HL-60 (cell line): ENCODE measurements at regions not wholly inside any gene's neighbourhood (a gene's known extent, or its start where the extent isn't known, plus 50 kb on each side); places are given as distances from the start of the nearest gene placed in this dataset.

Experiments
- DNase-seq, 2 experiments: peaks; one replicate each; pipeline ENCODE4 v3.0.0-alpha.2; 2010 to 2020; ENCODE audit warnings: low read depth in 1 of 2, low spot score in 1 of 2
- H3K27ac ChIP-seq: fragments of 250-450 bp; sonication (Bioruptor Pico); replicated peaks from 2 replicates; pipeline ENCODE4 v1.5.1; 2020; ENCODE audit warnings: mild to moderate bottlenecking, moderate library complexity
- H3K27me3 ChIP-seq: fragments of 250-450 bp; sonication (Bioruptor Pico); 2 replicates; pipeline ENCODE4 v1.5.1; 2021; ENCODE audit warnings: mild to moderate bottlenecking, moderate library complexity; ENCODE audit not compliant: insufficient read depth, poor library complexity, severe bottlenecking
- H3K4me3 ChIP-seq: replicated peaks from 2 replicates; pipeline ENCODE4 v1.5.1; 2011; ENCODE audit warnings: mild to moderate bottlenecking, control low read depth, low read length; ENCODE audit not compliant: insufficient read depth
- GABPA ChIP-seq: IDR thresholded peaks from 2 replicates; pipeline ENCODE4 v1.6.1; 2012; ENCODE audit warnings: low read depth
- POLR2AphosphoS5 ChIP-seq: IDR thresholded peaks from 2 replicates; pipeline ENCODE4 v1.6.1; 2012; ENCODE audit warnings: low read depth
- SPI1 ChIP-seq: IDR thresholded peaks from 2 replicates; pipeline ENCODE4 v1.6.1; 2012; ENCODE audit warnings: low read depth, mild to moderate bottlenecking, borderline replicate concordance
- TF ChIP-seq, protein P1 (sequence below): IDR thresholded peaks from one replicate; pipeline ENCODE4 v1.5.1; 2011; ENCODE audit warnings: low read length, control low read depth, inconsistent platforms; ENCODE audit not compliant: insufficient read depth
- TF ChIP-seq, protein P2 (sequence below): IDR thresholded peaks from 2 replicates; pipeline ENCODE4 v1.6.1; 2012; ENCODE audit warnings: low read depth; ENCODE audit not compliant: insufficient replicate concordance

DNA sequence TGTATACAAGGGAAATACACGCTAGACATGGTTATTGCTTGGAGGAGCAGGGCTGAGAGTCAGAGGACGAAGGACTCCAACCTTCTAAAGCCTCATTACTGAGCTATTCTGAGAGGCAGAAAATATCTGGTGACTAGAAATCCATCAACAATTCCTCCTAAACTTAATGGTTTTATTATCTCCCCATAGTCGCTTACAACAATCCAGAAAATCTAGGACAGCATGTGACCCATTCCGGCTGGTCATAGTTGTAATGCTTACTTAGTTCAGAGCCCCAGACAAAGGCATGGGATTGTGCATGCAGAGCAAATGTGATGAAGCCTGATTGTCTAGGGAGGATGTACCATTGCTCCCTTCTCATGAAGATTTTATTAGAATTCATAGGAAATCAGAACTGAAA lies 114.5 kb upstream of the PLXNA2 start:
- DNase-seq, result no peak
- H3K27ac ChIP-seq, result no peak overlapping the region
- H3K27me3 ChIP-seq, result no peaks in the 10 kb centered on the region
- TF ChIP-seq GABPA (no peak), SPI1 (no peak), POLR2AphosphoS5 (no peak)
- TF ChIP-seq, protein P1, sequence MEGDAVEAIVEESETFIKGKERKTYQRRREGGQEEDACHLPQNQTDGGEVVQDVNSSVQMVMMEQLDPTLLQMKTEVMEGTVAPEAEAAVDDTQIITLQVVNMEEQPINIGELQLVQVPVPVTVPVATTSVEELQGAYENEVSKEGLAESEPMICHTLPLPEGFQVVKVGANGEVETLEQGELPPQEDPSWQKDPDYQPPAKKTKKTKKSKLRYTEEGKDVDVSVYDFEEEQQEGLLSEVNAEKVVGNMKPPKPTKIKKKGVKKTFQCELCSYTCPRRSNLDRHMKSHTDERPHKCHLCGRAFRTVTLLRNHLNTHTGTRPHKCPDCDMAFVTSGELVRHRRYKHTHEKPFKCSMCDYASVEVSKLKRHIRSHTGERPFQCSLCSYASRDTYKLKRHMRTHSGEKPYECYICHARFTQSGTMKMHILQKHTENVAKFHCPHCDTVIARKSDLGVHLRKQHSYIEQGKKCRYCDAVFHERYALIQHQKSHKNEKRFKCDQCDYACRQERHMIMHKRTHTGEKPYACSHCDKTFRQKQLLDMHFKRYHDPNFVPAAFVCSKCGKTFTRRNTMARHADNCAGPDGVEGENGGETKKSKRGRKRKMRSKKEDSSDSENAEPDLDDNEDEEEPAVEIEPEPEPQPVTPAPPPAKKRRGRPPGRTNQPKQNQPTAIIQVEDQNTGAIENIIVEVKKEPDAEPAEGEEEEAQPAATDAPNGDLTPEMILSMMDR, result no peak
- TF ChIP-seq, protein P2, sequence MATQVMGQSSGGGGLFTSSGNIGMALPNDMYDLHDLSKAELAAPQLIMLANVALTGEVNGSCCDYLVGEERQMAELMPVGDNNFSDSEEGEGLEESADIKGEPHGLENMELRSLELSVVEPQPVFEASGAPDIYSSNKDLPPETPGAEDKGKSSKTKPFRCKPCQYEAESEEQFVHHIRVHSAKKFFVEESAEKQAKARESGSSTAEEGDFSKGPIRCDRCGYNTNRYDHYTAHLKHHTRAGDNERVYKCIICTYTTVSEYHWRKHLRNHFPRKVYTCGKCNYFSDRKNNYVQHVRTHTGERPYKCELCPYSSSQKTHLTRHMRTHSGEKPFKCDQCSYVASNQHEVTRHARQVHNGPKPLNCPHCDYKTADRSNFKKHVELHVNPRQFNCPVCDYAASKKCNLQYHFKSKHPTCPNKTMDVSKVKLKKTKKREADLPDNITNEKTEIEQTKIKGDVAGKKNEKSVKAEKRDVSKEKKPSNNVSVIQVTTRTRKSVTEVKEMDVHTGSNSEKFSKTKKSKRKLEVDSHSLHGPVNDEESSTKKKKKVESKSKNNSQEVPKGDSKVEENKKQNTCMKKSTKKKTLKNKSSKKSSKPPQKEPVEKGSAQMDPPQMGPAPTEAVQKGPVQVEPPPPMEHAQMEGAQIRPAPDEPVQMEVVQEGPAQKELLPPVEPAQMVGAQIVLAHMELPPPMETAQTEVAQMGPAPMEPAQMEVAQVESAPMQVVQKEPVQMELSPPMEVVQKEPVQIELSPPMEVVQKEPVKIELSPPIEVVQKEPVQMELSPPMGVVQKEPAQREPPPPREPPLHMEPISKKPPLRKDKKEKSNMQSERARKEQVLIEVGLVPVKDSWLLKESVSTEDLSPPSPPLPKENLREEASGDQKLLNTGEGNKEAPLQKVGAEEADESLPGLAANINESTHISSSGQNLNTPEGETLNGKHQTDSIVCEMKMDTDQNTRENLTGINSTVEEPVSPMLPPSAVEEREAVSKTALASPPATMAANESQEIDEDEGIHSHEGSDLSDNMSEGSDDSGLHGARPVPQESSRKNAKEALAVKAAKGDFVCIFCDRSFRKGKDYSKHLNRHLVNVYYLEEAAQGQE, result no peak
- no peak overlapping the region for H3K4me3 ChIP-seq

DNA sequence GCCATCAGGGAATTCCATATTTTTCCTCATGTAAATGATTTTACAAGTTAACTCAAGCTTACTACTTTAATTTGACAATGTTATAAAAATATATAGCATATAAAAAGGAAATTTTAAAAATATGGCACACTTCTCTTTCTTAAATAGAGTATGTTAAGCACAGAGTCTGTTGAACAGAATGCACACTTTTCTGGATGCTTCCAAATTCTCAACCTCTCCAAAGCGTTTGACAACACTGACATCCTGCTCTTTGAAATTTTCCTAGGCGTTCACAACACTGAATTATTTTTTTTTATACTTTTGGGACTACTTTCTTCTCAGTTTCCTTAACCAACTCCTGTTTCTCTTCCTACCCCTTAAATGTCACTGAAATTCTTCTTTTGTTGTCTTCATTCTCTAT lies 117.8 kb upstream of the PLXNA2 start:
- DNase-seq, result no peak
- TF ChIP-seq, protein P2, result no peak
- TF ChIP-seq GABPA (no peak), SPI1 (no peak), POLR2AphosphoS5 (no peak)
- TF ChIP-seq, protein P1, result no peak
- no peak overlapping the region for H3K27ac ChIP-seq
- no peak overlapping the region for H3K4me3 ChIP-seq
- H3K27me3 ChIP-seq, result no peaks in the 10 kb centered on the region

DNA sequence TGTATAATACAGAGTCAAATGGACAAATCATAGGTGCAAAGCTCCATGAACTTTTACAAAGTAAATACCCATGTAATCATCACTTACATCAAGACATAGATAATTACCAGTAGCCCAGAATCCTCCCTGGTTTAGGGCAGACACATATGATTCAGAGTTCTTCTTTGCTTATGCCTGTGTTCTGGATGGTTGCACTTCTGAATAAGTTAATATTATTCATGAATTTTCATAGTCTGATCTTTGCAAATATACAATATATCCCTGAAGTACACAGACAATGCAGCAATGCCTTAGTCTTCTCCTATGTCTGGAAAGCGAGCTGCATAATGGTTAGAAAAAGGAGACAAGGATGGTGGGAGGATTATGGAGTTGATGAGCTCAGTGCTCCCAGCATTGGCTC lies 122.4 kb upstream of the PLXNA2 start:
- DNase-seq, result no peak
- Histone ChIP-seq H3K27ac (no peak overlapping the region), H3K4me3 (no peak overlapping the region), H3K27me3 (no peaks in the 10 kb centered on the region)
- TF ChIP-seq POLR2AphosphoS5, result no peak
- TF ChIP-seq, protein P1, result no peak
- TF ChIP-seq, protein P2, result no peak
- no peak for TF ChIP-seq SPI1
- TF ChIP-seq GABPA, result no peak
